ENCODE measurements at regions not wholly inside any gene's neighbourhood (a gene's known extent, or its start where the extent isn't known, plus 50 kb on each side); places are given as distances from the start of the nearest gene placed in this dataset.
"Not testable (repeated sequence)": the region's sequence is repeated elsewhere in the genome, so short reads cannot be mapped to it uniquely, and the experiment has no call there.

DNA sequence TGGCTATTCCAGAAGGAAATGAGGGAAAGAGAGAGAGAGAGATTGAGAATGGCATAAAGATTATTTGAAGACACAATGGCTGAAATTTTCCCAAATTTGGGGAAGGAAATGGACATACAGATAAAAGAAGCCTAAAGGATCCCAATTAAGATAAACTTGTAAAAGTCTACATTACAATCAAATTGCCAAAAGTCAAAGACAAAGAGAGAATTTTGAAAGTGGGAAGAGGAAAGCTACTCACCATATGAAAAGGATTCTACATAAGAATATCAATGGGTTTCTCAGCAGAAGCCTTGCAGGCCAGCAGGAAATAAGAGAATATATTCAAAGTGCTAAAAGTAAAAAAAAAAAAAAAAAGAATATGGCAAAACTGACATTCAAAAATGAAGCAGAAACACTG lies 233.0 kb upstream of the NFIA start:
- DNase-seq (ENCODE audit: low read depth, low spot score) = no peak
- Histone ChIP-seq H3K36me3 (ENCODE audit: insufficient read depth, low read length) (no peaks in the 10 kb centered on the region), H3K9me3 (ENCODE audit: low read depth, low read length) (no peaks in the 10 kb centered on the region; the same call in 1 of the 2 replicates), H3K27ac (no peak overlapping the region), H3K4me3 (no peak overlapping the region), H3K9ac (ENCODE audit: insufficient read length) (no peak overlapping the region)
- TF ChIP-seq EZH2 (IDR thresholded peaks at IDR 0.05) (no peak), POLR2AphosphoS5 (IDR thresholded peaks at IDR 0.05; ENCODE audit: borderline replicate concordance, low read depth, low read length) (no peak), FOXP2 (optimal IDR thresholded peaks at IDR 0.05; ENCODE audit: control extremely low read depth, extremely low read length, insufficient read depth) (no peak)

DNA sequence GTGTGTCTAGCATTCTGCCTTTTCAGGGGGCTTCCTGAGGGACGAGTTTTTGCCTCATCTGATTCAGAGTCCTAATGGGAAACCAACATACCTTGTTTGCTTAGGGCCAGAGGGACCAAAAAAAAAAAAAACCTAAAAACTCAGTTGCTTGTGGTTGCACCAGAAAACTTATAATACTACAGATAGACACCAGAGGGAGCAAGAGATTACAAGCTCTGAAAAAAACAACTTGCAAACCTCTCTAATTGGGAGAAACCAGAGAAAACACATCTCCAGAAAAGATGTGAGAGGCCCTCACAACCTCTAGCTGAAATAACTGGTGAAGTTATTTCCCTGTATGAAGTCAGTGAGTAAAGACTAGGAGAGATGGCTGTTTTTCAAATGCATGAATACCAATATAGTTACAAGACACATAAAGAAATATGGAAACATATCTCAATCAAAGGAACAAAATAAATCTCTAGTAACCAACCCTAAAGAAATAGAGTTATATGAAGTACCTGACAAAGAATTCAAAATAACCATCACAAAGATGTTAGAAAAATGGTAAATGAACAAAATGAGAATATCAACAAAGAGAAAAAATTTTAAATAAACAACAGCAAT lies 233.7 kb upstream of the NFIA start:
- no peak overlapping the region for H3K27ac ChIP-seq
- H3K4me3 ChIP-seq = no peak overlapping the region
- H3K9ac ChIP-seq (ENCODE audit: insufficient read length) = no peak overlapping the region
- H3K36me3 ChIP-seq (ENCODE audit: insufficient read depth, low read length) = no peaks in the 10 kb centered on the region
- H3K9me3 ChIP-seq (ENCODE audit: low read depth, low read length) = no peaks in the 10 kb centered on the region; the same call in 1 of the 2 replicates
- TF ChIP-seq POLR2AphosphoS5 (IDR thresholded peaks at IDR 0.05; ENCODE audit: borderline replicate concordance, low read depth, low read length) = no peak
- no peak for DNase-seq (ENCODE audit: low read depth, low spot score)

DNA sequence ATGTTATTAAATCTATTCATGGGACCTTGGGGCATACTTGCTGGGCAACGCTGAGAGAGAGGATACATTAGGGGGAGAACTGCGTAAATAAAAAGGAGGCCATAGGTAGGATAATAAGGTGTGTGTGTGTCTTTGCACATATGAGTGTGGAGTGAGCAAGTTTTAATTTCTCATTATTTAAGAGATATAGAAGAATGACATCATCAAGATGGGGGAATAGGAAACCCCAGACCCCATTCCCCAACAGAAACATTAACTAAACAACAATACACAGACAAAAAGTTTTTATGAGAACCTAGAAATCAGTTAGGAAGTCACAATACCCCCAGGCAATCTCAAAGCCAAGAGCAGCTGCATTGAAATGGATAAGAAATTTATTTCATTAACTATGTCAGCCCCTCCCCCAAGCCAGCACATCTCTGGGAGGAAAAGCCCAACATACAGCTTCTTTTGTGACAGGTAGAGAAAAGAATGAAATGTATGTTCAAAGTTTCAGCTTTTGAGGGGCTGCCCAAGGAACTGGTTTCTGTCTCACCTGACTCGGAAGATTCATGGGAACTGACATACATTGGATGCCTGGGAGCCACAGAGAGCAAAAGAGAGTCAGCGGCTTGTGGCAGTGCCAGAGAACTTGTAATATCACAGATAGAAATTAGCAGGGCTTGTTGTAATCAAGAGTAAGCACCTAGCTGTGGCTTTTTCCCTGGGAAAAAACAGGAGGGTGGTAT lies 234.3 kb upstream of the NFIA start:
- no peak for DNase-seq (ENCODE audit: low read depth, low spot score)
- no peaks in the 10 kb centered on the region; the same call in 1 of the 2 replicates for H3K9me3 ChIP-seq (ENCODE audit: low read depth, low read length)
- no peaks in the 10 kb centered on the region for H3K36me3 ChIP-seq (ENCODE audit: insufficient read depth, low read length)
- no peak for TF ChIP-seq EZH2 (IDR thresholded peaks at IDR 0.05)
- no peak for TF ChIP-seq FOXP2 (optimal IDR thresholded peaks at IDR 0.05; ENCODE audit: control extremely low read depth, extremely low read length, insufficient read depth)
- no peak for TF ChIP-seq POLR2AphosphoS5 (IDR thresholded peaks at IDR 0.05; ENCODE audit: borderline replicate concordance, low read depth, low read length)
- no peak overlapping the region for H3K4me3 ChIP-seq
- H3K27ac ChIP-seq = no peak overlapping the region
- H3K9ac ChIP-seq (ENCODE audit: insufficient read length) = no peak overlapping the region

DNA sequence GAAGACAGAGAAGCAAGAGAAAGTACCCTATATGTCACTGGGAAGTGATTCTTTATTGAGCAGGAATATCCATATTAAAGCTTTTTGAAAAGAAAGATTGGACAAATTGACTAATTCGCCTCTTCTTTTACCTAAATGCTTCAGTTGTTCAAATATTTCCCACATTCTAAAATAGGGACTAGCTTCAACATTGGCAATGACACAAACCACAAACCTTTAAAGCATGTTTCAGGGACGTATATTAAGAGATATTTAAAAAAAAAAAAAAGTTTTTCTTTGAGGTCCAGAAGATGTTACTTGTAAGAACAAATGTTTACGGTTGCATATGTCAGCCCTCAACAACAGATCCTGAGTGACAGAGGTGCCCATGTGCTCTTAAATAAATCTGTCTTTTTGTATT lies 235.0 kb upstream of the NFIA start:
- no peak overlapping the region for H3K9ac ChIP-seq (ENCODE audit: insufficient read length)
- no peak overlapping the region for H3K4me3 ChIP-seq
- H3K9me3 ChIP-seq (ENCODE audit: low read depth, low read length) = no peaks in the 10 kb centered on the region; the same call in 1 of the 2 replicates
- H3K27ac ChIP-seq = no peak overlapping the region
- no peaks in the 10 kb centered on the region for H3K36me3 ChIP-seq (ENCODE audit: insufficient read depth, low read length)
- no peak for DNase-seq (ENCODE audit: low read depth, low spot score)
- TF ChIP-seq POLR2AphosphoS5 (IDR thresholded peaks at IDR 0.05; ENCODE audit: borderline replicate concordance, low read depth, low read length) = no peak
- TF ChIP-seq FOXP2 (optimal IDR thresholded peaks at IDR 0.05; ENCODE audit: control extremely low read depth, extremely low read length, insufficient read depth) = no peak
- no peak for TF ChIP-seq EZH2 (IDR thresholded peaks at IDR 0.05)

DNA sequence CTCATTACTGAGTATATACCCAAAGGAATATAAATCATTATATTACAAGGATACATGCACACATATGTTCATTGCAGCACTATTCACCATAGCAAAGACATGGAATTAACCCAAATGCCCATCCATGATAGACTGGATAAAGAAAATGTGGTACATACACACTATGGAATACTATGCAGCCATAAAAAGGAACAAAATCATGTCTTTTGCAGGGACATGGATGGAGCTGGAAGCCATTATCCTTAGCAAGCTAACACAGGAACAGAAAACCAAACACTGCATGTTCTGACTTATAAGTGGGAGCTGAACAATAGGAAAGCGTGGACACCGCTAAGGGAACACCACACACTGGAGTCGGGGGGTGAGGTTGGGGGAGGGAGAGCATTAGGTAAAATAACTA lies 236.7 kb upstream of the NFIA start:
- not testable (repeated sequence) for H3K4me3 ChIP-seq; H3K9me3 ChIP-seq (ENCODE audit: low read depth, low read length); H3K36me3 ChIP-seq (ENCODE audit: insufficient read depth, low read length); H3K9ac ChIP-seq (ENCODE audit: insufficient read length); H3K27ac ChIP-seq; DNase-seq (ENCODE audit: low read depth, low spot score)

DNA sequence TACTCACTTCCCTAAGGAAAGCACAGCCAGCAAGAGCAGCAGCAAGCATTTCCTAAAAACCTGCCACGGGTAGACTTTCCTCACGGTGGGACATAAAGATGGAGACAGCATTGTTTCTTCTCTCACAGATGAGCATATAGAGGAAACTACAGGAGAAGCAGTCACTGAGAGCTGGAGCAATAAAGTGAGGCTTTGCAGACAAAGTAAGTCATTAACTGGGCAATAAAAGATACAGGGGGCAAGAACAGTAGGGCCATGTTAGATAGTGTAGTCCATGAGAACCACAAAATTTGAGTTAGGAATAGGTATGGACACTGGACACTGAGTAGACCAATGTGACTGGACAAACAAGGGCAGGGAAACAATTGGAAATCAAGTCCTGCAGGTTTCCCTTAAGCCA lies 240.1 kb upstream of the NFIA start:
- Histone ChIP-seq H3K36me3 (ENCODE audit: insufficient read depth, low read length) (no peaks in the 10 kb centered on the region), H3K9me3 (ENCODE audit: low read depth, low read length) (no peaks in the 10 kb centered on the region), H3K4me3 (no peak overlapping the region), H3K9ac (ENCODE audit: insufficient read length) (no peak overlapping the region), H3K27ac (no peak overlapping the region)
- TF ChIP-seq FOXP2 (optimal IDR thresholded peaks at IDR 0.05; ENCODE audit: control extremely low read depth, extremely low read length, insufficient read depth) (no peak), EZH2 (IDR thresholded peaks at IDR 0.05) (no peak), POLR2AphosphoS5 (IDR thresholded peaks at IDR 0.05; ENCODE audit: borderline replicate concordance, low read depth, low read length) (no peak)
- DNase-seq (ENCODE audit: low read depth, low spot score) = no peak

DNA sequence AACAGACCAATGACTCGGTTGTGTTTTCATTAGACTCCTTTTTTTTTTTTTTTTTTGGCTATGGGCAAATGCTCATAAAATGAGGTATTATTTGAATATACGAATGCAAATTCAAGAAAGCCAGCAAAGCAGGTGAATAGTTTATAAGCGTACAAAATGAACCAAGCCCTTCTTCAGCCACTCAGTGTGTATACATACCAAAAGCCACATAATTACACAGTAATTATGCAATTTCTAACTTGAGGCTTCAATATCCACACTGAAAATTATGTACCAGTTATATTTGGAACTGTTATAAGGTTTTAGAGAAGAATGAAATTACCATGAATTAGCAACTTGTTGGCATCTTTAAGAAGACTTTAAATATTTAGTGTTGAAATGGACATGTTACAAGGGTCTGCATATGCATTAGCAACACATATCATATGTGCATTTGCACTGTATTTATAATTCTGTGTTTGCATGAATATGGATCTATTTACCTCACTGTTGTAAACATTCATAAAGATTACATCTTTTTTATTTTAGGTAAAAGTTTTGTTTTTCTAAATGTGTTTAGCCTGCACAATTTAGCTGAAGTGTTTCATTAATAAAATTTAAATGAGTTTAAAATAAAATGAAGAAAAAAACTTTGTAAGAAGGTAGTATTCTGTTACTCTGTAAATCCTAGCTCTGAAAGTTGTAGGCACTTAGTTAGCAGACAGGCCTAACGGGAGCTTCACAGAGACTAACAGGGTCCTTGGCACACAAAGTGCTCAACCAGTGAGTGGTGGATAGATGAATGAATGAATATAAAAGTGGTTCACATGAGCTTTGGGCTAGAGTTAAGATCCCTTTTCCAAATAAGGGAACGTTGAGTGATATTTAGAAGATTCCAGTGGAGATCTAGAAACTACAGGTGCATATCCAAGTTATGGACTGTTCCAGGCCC lies 241.0 kb upstream of the NFIA start:
- no peak for DNase-seq (ENCODE audit: low read depth, low spot score)
- TF ChIP-seq EZH2 (IDR thresholded peaks at IDR 0.05) = no peak
- TF ChIP-seq POLR2AphosphoS5 (IDR thresholded peaks at IDR 0.05; ENCODE audit: borderline replicate concordance, low read depth, low read length) = no peak
- TF ChIP-seq FOXP2 (optimal IDR thresholded peaks at IDR 0.05; ENCODE audit: control extremely low read depth, extremely low read length, insufficient read depth) = no peak

DNA sequence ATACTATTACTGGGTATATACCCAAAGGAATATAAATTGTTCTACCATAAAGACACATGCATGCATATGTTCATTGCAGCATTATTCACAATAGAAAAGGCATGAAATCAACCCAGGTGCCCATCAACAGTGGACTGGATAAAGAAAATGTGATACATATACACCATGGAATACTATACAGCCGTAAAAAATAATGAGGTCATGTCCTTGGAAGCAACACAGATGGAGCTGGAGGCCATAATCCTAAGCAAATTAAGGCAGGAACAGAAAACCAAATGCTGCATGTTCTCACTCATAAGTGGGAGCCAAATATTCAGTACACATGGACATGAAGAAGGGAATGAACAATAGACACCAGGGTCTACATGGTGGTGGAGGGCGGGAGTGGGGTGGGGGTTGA lies 241.9 kb upstream of the NFIA start:
- not testable (repeated sequence) for H3K27ac ChIP-seq; H3K36me3 ChIP-seq (ENCODE audit: insufficient read depth, low read length); DNase-seq (ENCODE audit: low read depth, low spot score); H3K9me3 ChIP-seq (ENCODE audit: low read depth, low read length); H3K4me3 ChIP-seq; H3K9ac ChIP-seq (ENCODE audit: insufficient read length)

More for the DNA sequence above, 241.0 kb upstream of the NFIA start:
- H3K27ac ChIP-seq = no peak overlapping the region
- H3K36me3 ChIP-seq (ENCODE audit: insufficient read depth, low read length) = no peaks in the 10 kb centered on the region
- H3K9me3 ChIP-seq (ENCODE audit: low read depth, low read length) = no peaks in the 10 kb centered on the region
- H3K4me3 ChIP-seq = no peak overlapping the region
- H3K9ac ChIP-seq (ENCODE audit: insufficient read length) = no peak overlapping the region

All from SK-N-MC (cell line).